ENCODE measurements at regions not wholly inside any gene's neighbourhood (a gene's known extent, or its start where the extent isn't known, plus 50 kb on each side); places are given as distances from the start of the nearest gene placed in this dataset.

- no peak overlapping the region for H3K4me3 ChIP-seq
- no peaks in the 10 kb centered on the region for H4K20me1 ChIP-seq (ENCODE audit: insufficient read depth, poor library complexity, severe bottlenecking)
- H3K4me1 ChIP-seq (ENCODE audit: insufficient read depth), result no peaks in the 10 kb centered on the region
- no peaks in the 10 kb centered on the region for H3K9me2 ChIP-seq (replicated peaks; ENCODE audit: insufficient read depth)
- H3K79me2 ChIP-seq, result no peaks in the 10 kb centered on the region
- H3K27ac ChIP-seq, result no peak overlapping the region
- H3K36me3 ChIP-seq (replicated peaks; ENCODE audit: insufficient read depth, low read depth), result no peaks in the 10 kb centered on the region
- H2AFZ ChIP-seq, result no peak overlapping the region
- TF ChIP-seq CTCF (IDR thresholded peaks at IDR 0.05; ENCODE audit: poor library complexity) (no peak), EZH2 (IDR thresholded peaks at IDR 0.05; ENCODE audit: borderline replicate concordance) (no peak), EZH2phosphoT487 (IDR thresholded peaks at IDR 0.05; ENCODE audit: low read depth, severe bottlenecking, unreplicated experiment) (no peak)
- H3K9me3 ChIP-seq (ENCODE audit: low read depth), result no peaks in the 10 kb centered on the region
- 96% methylated on average over 14 of the region's 14 CpGs for WGBS (ENCODE audit: low lambda C conversion rate, missing lambda C conversion rate)
- H3K27me3 ChIP-seq, result no peaks in the 10 kb centered on the region
- H3K4me2 ChIP-seq, result no peak overlapping the region
- DNase-seq (ENCODE audit: low spot score), result no peak
Measured at GRCh38 chr3:197444793-197445379, 110.9 kb downstream of the BDH1 start.

- WGBS (ENCODE audit: low lambda C conversion rate, missing lambda C conversion rate), result 90% methylated on average over 8 of the region's 8 CpGs
- no peak overlapping the region for H3K27ac ChIP-seq
- H4K20me1 ChIP-seq (ENCODE audit: insufficient read depth, poor library complexity, severe bottlenecking), result no peaks in the 10 kb centered on the region
- H3K79me2 ChIP-seq, result no peaks in the 10 kb centered on the region
- H3K9me3 ChIP-seq (ENCODE audit: low read depth), result no peaks in the 10 kb centered on the region
- no peaks in the 10 kb centered on the region for H3K36me3 ChIP-seq (replicated peaks; ENCODE audit: insufficient read depth, low read depth)
- H3K4me3 ChIP-seq, result no peak overlapping the region
- H2AFZ ChIP-seq, result no peak overlapping the region
- no peaks in the 10 kb centered on the region for H3K4me1 ChIP-seq (ENCODE audit: insufficient read depth)
- H3K9me2 ChIP-seq (replicated peaks; ENCODE audit: insufficient read depth), result no peaks in the 10 kb centered on the region
- TF ChIP-seq EZH2phosphoT487 (IDR thresholded peaks at IDR 0.05; ENCODE audit: low read depth, severe bottlenecking, unreplicated experiment) (no peak), EZH2 (IDR thresholded peaks at IDR 0.05; ENCODE audit: borderline replicate concordance) (no peak), CTCF (IDR thresholded peaks at IDR 0.05; ENCODE audit: poor library complexity) (no peak)
- DNase-seq (ENCODE audit: low spot score), result no peak
- H3K4me2 ChIP-seq, result no peak overlapping the region
- H3K27me3 ChIP-seq, result no peaks in the 10 kb centered on the region
Measured at GRCh38 chr3:197443506-197443905, 112.3 kb downstream of the BDH1 start.

DNA sequence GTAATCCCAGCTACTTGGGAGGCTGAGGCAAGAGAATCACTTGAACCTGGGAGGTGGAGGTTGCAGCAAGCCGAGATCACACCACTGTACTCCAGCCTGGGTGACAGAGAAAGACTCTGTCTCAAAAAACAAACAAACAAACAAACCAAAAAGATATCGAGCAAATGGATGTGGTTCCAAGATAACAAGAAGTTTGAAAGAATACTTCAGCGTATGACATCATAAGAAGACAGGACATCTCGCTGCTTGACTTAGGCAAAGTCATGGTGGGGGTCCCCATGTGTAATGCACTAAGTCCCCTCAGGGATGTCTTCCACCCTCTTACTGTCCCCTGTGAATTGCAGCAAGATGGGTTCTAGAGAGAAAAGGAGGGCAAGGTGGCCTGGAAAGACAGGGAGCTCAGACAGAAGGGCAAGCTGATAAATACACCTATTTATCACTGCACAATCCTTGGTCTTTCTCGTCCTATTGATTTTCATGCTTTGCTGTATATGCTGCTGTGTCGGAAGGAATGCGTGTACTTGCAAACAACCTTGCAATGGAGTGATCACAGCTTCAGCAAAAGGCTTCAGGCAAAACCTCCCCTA is 115.0 kb downstream of the BDH1 start:
- no peak overlapping the region for H2AFZ ChIP-seq

More for the DNA sequence above, 115.0 kb downstream of the BDH1 start:
- DNase-seq (ENCODE audit: low spot score), result no peak
- WGBS (ENCODE audit: low lambda C conversion rate, missing lambda C conversion rate), result 93% methylated on average over 7 of the region's 7 CpGs
- H3K9me2 ChIP-seq (replicated peaks; ENCODE audit: insufficient read depth), result no peaks in the 10 kb centered on the region
- H3K27me3 ChIP-seq, result no peaks in the 10 kb centered on the region
- no peak overlapping the region for H3K4me2 ChIP-seq
- TF ChIP-seq EZH2 (IDR thresholded peaks at IDR 0.05; ENCODE audit: borderline replicate concordance) (no peak), EZH2phosphoT487 (IDR thresholded peaks at IDR 0.05; ENCODE audit: low read depth, severe bottlenecking, unreplicated experiment) (no peak), CTCF (IDR thresholded peaks at IDR 0.05; ENCODE audit: poor library complexity) (no peak)
- H4K20me1 ChIP-seq (ENCODE audit: insufficient read depth, poor library complexity, severe bottlenecking), result no peaks in the 10 kb centered on the region
- H3K4me3 ChIP-seq, result no peak overlapping the region
- H3K4me1 ChIP-seq (ENCODE audit: insufficient read depth), result no peaks in the 10 kb centered on the region
- H3K9me3 ChIP-seq (ENCODE audit: low read depth), result no peaks in the 10 kb centered on the region
- H3K79me2 ChIP-seq, result no peaks in the 10 kb centered on the region
- H3K36me3 ChIP-seq (replicated peaks; ENCODE audit: insufficient read depth, low read depth), result no peaks in the 10 kb centered on the region
- no peak overlapping the region for H3K27ac ChIP-seq

Measured in hepatocyte (in vitro differentiated cells).